ENCODE measurements at regions not wholly inside any gene's neighbourhood (a gene's known extent, or its start where the extent isn't known, plus 50 kb on each side); places are given as distances from the start of the nearest gene placed in this dataset.

DNA sequence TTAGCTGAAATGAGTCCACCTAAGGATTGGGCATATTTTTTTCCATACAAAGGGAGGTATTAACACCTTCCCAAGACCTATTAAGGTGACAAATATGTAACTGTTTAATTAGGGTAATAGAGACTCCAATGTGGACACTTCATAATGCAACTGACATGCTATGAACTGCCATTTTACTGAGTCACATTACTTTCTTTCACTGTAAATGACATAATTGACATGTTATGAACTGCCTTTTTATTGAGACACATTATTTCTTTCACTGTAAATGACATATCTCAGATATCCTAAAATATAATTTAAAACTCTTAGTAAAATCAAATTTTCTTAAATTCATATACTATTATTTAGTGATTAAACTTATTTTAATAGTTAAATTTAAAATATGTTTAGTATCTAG, 528.8 kb upstream of the PCDH15 start:
- TF ChIP-seq, protein P1, sequence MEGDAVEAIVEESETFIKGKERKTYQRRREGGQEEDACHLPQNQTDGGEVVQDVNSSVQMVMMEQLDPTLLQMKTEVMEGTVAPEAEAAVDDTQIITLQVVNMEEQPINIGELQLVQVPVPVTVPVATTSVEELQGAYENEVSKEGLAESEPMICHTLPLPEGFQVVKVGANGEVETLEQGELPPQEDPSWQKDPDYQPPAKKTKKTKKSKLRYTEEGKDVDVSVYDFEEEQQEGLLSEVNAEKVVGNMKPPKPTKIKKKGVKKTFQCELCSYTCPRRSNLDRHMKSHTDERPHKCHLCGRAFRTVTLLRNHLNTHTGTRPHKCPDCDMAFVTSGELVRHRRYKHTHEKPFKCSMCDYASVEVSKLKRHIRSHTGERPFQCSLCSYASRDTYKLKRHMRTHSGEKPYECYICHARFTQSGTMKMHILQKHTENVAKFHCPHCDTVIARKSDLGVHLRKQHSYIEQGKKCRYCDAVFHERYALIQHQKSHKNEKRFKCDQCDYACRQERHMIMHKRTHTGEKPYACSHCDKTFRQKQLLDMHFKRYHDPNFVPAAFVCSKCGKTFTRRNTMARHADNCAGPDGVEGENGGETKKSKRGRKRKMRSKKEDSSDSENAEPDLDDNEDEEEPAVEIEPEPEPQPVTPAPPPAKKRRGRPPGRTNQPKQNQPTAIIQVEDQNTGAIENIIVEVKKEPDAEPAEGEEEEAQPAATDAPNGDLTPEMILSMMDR (IDR thresholded peaks at IDR 0.05), result no peak
- TF ChIP-seq POLR2A (IDR thresholded peaks at IDR 0.05), result no peak

All from ovary (tissue), 3 donors.